HG03354 (cell line): ENCODE measurements at regions not wholly inside any gene's neighbourhood (a gene's known extent, or its start where the extent isn't known, plus 50 kb on each side); places are given as distances from the start of the nearest gene placed in this dataset.

Source experiments
- ATAC-seq: cut with Tn5 transposase; IDR thresholded peaks from one replicate; pipeline ENCODE4 v1.9.1; 2021; ENCODE audit warnings: mild to moderate bottlenecking; ENCODE audit not compliant: unreplicated experiment, poor library complexity, severe bottlenecking

DNA sequence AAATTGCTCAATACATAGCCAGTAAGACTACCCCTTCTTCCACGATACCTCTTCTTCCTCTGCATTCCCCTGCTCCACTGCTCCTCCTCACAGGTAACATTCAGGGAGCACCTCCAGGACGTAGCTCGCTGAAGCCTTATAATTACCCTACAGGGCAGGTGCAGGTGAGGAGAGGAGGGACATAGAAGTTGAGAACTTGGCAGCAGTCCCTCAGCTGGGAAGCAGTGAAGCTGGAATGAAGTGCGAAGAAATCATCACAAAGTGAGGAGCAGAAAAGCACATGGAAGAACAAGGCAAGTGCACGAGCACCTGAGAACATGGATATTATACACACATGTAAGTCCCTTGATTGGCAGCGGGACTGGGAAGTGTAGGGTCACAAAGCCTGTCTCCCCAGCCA lies 118.2 kb downstream of the HSD17B3 start:
- no peak for ATAC-seq

- no peak for ATAC-seq
Observed at GRCh38 chr9:96178153-96178552, 123.8 kb downstream of the HSD17B3 start.

GRCh38 chr9:96177719-96178028 lies 124.3 kb downstream of the HSD17B3 start:
- no peak for ATAC-seq

GRCh38 chr9:96177005-96177718 lies 124.8 kb downstream of the HSD17B3 start:
- ATAC-seq: no peak

- ATAC-seq: no peak
Observed at GRCh38 chr9:96175796-96176195, 126.2 kb downstream of the HSD17B3 start.

- ATAC-seq: no peak
Observed at GRCh38 chr9:96175001-96175400, 127.0 kb downstream of the HSD17B3 start.

- no peak for ATAC-seq
Observed at GRCh38 chr9:96174371-96174770, 127.6 kb downstream of the HSD17B3 start.

- no peak for ATAC-seq
Observed at GRCh38 chr9:96173640-96174039, 128.3 kb downstream of the HSD17B3 start.

GRCh38 chr9:96172797-96173196 lies 129.2 kb downstream of the HSD17B3 start:
- no peak for ATAC-seq

DNA sequence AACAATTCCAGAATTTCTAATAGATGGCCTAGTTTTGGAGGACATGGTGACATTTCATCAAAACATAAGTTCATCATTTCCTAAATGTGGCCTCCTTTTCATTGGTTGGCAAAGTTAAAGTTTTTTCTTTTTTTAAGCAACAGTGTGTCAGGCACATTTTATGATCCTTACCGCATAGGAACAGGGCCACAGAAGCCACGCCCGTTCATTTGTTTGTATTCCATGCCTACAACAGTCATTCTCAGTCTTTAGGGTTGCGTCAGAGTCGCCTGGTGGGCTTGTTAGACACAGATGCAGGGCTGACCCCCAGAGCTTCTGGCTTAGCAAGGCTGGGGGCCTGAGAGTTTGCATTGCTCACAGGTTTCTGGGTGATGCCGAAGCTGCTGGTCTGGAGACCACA lies 130.2 kb downstream of the HSD17B3 start:
- ATAC-seq: no peak

- ATAC-seq: no peak
Observed at GRCh38 chr9:96169901-96170300, 132.1 kb downstream of the HSD17B3 start.

GRCh38 chr9:96169484-96169883 lies 132.5 kb downstream of the HSD17B3 start:
- ATAC-seq: no peak

GRCh38 chr9:96168882-96169281 lies 133.1 kb downstream of the HSD17B3 start:
- no peak for ATAC-seq

DNA sequence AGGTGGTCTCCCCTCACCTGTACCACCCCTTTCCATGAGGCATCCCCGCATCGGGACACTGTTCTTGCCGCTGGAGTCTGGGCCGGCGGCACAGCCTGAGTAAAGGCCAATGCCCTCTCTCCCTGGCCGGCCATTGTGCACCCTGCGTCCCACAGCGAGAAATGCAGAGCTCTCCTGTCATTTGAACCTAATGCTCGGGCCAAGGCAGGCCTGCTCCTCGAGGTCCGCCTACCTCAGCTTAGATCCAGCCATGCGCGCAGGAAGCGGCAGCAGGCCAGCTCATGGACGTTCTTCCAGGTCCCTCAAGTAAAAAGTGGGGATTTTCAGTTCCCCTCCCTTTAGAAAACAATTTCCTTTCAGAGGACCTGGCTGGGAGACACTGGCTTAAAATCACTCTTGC lies 135.0 kb downstream of the HSD17B3 start:
- ATAC-seq: no peak

GRCh38 chr9:96164268-96164683 lies 137.7 kb downstream of the HSD17B3 start:
- no peak for ATAC-seq

DNA sequence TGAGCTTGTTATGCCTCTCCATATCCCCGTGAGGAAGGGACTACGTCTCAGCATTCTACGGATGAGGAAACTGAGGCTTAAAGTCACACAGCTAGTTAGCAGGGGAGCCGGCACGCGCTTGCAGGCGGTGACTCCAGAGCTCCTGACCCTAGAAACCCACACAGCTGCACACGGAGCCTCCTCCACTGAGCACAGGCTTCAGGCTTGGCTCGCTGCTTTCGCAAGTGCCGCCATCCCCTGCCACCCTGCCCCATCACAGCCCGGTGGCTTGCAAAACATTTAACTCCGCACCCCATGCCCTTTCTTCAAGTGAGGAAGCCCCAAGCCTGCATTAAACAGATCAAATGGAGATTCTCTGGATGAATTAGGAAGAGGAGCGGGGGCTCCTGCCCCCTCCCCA lies 138.3 kb downstream of the HSD17B3 start:
- ATAC-seq: no peak

GRCh38 chr9:96163161-96163560 lies 138.8 kb downstream of the HSD17B3 start:
- ATAC-seq: no peak

DNA sequence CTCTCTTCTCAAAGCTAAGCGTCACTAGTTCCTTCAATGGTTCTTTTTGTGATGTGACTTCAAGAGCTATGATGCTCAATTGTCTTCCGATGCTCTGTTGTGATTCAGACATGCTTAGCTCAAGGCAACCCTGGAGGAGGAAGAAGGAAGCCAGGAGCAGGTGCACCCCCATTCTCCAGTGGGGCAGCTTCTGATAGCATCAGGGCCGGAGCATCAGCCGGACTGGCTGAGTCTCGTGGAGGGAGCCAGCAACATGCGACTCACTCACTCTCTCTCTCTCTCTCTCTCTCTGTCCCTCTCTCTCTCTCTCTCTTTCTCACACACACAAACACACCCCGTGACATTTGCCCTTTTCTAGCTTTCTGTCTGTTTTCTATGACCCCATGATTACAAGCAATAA lies 140.2 kb downstream of the HSD17B3 start:
- no peak for ATAC-seq

- no peak for ATAC-seq
Observed at GRCh38 chr9:96160866-96161265, 141.1 kb downstream of the HSD17B3 start.

DNA sequence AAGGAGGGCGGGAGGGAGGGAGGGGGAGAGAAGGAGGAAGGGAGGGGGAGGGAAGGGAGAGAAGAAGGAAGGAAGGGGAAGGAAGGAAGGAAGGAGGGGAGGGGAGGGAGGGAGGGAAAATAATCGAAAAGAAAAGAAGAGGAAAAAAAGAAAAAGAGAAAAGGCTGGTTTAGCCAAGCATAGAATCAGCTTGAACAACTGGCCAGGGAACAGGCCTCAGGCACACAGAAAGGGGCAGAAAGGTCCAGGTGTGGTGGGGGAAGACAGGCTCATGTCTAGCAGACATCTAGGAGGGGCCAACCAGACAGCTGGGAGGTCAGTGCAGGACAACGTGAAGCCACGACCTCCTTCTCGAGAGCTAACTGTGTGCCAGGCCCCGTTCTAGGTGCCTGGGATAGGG lies 141.8 kb downstream of the HSD17B3 start:
- no peak for ATAC-seq

DNA sequence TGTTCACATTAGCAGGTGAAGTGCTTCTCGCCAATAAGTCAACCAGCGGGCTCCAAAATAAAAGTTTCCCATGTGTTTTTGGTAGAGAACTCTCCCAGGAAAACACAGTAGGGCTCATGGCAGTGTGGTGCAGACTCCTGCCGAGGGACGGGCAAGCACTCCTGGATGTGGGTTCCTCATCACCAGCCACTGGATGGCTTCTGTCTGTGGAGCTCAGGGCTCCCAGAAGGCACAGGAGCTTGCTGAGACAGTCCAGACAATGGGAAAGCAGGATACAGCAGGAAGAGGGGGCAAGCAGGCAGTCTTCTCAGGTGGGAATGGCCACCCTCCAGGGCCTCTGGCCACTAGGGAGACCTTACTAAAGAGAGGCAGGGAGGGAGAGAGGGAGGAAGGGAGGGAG lies 142.4 kb downstream of the HSD17B3 start:
- ATAC-seq: no peak

GRCh38 chr9:96158909-96159575 lies 142.9 kb downstream of the HSD17B3 start:
- ATAC-seq: no peak
